GM10248 (cell line): ENCODE measurements at regions not wholly inside any gene's neighbourhood (a gene's known extent, or its start where the extent isn't known, plus 50 kb on each side); places are given as distances from the start of the nearest gene placed in this dataset.

Experiments
- CTCF ChIA-PET: fragments of 300-600 bp; sonication (Branson Sonifier 250); formaldehyde crosslinking; extraction: SDS; loops from one replicate; lab custom pipeline; 2021; ENCODE audit warnings: antibody characterized with exemption; lab: Yijun Ruan, JAX
- POLR2A ChIA-PET: fragments of 350-650 bp; sonication (Branson Sonifier 250); formaldehyde crosslinking; extraction: SDS; loops from one replicate; lab custom pipeline; 2020; ENCODE audit warnings: antibody characterized with exemption; lab: Yijun Ruan, JAX
- DNase-seq: peaks from one replicate; pipeline ENCODE4 v3.0.0; 2012; ENCODE audit errors: extremely low spot score
- TF ChIP-seq, protein P1 (sequence below): IDR thresholded peaks from 2 replicates; pipeline ENCODE4 v1.5.1; 2012; ENCODE audit warnings: mild to moderate bottlenecking, low read depth; ENCODE audit errors: extremely low read depth, missing control alignments, control extremely low read depth

DNA sequence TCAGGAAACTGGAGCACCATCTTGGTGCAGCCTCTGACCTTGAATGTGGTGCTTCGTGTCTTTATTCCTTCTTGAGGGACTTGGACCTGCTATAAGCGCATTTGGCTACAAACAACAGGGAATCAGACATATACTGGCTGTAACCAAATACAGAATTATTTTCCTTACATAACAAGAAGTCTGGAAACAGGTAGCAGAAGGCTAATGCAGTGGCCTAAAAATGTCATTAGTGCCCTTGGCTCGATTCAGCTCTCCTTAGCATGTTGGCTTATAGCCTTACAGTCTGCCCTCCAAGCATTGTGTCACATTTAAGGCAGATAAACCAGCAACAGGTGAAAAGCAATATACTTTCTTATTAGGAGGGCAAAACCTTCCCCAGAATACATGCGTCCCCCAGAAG is 655.4 kb downstream of the XIRP2 start:
- ChIA-PET POLR2A (no interaction called here), CTCF (interaction anchor here (1.0 kb wide), 1 partner anchor 10 kb away, joined by 5 read pairs; no protein-coding TSS in a partner anchor)
- TF ChIP-seq, protein P1, sequence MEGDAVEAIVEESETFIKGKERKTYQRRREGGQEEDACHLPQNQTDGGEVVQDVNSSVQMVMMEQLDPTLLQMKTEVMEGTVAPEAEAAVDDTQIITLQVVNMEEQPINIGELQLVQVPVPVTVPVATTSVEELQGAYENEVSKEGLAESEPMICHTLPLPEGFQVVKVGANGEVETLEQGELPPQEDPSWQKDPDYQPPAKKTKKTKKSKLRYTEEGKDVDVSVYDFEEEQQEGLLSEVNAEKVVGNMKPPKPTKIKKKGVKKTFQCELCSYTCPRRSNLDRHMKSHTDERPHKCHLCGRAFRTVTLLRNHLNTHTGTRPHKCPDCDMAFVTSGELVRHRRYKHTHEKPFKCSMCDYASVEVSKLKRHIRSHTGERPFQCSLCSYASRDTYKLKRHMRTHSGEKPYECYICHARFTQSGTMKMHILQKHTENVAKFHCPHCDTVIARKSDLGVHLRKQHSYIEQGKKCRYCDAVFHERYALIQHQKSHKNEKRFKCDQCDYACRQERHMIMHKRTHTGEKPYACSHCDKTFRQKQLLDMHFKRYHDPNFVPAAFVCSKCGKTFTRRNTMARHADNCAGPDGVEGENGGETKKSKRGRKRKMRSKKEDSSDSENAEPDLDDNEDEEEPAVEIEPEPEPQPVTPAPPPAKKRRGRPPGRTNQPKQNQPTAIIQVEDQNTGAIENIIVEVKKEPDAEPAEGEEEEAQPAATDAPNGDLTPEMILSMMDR, result no peak
- no peak for DNase-seq

DNA sequence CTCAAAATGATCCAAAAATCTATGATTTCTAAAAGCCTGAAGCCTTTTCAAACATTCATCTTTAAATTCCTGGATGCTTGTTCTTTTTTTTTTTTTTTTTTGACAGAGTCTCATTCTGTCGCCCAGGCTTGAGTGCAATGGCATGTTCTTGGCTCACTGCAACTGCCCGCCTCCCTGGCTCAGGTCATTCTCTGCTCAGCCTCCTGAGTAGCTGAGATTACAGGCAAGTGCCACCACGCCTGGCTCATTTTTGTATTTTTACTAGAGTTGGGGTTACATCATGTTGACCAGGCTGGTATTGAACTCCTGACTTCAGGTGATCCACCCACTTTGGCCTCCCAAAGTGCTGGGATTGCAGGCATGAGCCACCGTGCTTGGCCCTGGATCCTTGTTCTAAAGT is 649.5 kb downstream of the XIRP2 start:
- no peak for DNase-seq
- ChIA-PET POLR2A (no interaction called here), CTCF (no interaction called here)
- TF ChIP-seq, protein P1, result no peak

DNA sequence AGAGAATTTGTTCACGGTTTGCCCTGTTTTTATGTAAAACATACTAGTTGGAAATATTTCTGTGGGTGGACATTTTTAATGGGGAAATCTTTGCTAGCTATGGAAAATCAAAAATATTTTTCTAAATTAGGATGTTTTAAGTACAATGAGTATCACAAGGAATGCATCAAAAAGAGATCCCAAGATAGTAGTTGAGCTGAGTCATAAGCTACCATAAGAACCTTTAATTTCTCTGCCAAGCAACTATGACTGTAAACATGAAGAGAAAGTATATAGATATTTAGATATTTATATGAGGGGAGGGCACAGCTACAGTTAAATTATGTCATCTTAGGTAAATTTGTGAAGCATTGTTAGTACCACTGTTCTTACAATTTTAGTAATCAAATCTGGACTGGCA is 646.2 kb downstream of the XIRP2 start:
- TF ChIP-seq, protein P1, result no peak
- DNase-seq, result no peak
- ChIA-PET POLR2A (no interaction called here), CTCF (interaction anchor here (1.7 kb wide), 1 partner anchor 10 kb away, joined by 4 read pairs; no protein-coding TSS in a partner anchor)

DNA sequence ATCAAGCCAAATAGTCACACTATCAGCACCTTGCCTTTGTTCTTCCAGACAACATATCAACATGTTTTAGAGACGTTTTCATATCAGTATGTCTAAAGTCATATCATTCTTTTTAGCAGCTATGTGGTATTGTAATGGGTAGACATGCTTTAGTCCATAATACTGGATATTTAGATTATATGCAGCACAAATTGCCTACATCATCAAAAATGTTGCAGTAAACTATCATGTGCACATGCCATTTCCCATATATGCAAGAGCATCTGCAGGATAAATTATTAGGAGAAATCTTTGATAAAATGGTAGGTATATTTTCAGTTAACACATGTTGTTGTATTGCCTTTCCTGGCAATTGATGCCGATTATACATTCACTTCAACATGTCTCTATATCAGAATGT is 636.5 kb downstream of the XIRP2 start:
- TF ChIP-seq, protein P1, result no peak
- CTCF ChIA-PET, result interaction anchor here (1.3 kb wide), 1 partner anchor 10 kb away, joined by 4 read pairs; no protein-coding TSS in a partner anchor
- no peak for DNase-seq
- POLR2A ChIA-PET, result no interaction called here

DNA sequence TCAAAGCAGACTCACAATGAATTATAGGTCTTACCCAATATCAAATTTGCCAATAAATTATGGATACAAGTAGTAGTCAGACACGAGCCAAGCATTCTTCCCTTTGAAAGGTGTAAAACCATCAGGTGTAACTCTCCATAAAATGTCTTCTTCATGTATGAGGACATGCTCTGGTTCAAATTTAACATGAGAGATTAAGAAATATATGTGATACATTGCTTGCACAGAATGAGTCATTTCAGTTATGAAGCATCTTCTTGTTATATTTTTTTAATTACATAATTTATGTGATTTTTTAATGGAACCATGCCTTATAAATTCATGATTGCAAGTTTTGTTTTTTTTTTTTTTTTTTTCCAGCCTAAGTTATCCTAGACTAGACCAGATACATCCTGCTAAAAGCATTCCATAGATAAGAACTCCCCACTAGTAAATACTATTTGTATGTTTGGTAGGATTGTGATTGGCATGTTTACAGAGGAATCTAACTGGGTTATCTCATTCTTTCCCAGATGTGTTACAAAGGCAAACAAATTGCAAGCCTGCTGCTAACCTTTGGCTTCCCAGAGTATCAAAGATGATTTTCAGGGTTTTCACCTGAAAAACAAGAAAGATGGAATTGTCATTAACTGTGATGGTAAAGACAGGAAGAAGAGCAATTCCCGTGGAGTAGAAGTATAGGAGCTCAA is 621.9 kb downstream of the XIRP2 start:
- no peak for DNase-seq
- TF ChIP-seq, protein P1, result no peak
- ChIA-PET CTCF (no interaction called here), POLR2A (no interaction called here)

DNA sequence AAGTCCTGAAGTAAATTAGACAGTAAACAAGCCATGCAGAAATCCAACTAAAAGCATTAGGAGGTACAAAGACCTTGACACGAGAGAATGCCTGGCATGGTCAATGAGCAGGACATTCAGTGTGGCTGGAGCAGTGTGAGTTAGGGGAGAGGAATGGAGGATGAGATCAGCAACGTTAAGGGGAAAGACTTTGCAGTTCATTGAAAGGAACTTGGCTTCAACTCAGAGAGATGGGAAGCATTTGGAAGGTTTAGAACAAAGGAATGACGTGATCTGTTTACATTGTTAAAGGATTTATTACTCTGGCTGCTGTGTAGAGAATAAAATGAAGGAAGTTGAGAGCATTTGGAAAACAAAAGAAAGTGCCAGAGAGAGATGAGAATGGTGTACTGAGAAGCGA is 621.3 kb downstream of the XIRP2 start:
- no peak for DNase-seq
- TF ChIP-seq, protein P1, result no peak
- ChIA-PET POLR2A (no interaction called here), CTCF (no interaction called here)
